ENCODE measurements at regions not wholly inside any gene's neighbourhood (a gene's known extent, or its start where the extent isn't known, plus 50 kb on each side); places are given as distances from the start of the nearest gene placed in this dataset.

DNA sequence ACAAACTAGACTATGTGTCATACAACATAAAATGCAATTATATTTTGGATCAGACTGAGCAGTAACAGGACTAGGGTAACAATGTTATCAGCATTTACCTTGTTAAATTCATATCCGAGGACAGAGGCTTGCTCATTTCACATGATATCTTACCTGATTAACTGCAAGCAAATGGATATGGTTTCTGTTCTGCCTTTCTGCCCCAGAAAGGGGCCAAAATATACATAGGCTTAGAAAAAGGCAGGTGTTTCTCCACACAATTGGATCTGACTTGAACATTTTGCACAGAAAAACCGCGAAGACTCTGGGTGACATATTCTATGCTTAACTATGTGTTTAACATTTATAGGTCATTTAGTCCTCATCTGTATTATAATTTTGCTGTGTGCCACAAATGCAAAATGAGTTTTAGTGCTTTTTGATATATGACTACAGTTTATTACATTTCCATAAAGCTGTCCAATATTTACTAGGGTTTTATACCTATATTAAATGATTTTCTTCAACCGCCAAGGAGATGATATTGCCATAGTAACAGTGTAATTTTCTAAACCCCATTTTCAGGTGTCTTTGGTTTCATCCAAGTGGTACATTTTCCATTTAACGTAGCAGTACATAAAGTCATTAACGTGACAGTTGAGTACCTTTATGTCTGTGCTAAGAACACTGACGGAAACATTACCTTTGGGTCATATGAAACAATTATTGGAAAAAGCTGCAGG is 249.3 kb upstream of the KRR1 start:
- no peak for DNase-seq (ENCODE audit: low read depth in 1 of 2, low spot score in 1 of 2)
- Histone ChIP-seq H3K4me3 (replicated peaks; ENCODE audit: insufficient read depth, low read length) (no peak overlapping the region), H3K27me3 (ENCODE audit: insufficient read depth, poor library complexity, severe bottlenecking) (peaks cover 3% of the 10 kb centered on the region), H3K27ac (replicated peaks) (no peak overlapping the region)
- TF ChIP-seq GABPA (IDR thresholded peaks at IDR 0.05; ENCODE audit: low read depth) = no peak
- TF ChIP-seq, protein P1, sequence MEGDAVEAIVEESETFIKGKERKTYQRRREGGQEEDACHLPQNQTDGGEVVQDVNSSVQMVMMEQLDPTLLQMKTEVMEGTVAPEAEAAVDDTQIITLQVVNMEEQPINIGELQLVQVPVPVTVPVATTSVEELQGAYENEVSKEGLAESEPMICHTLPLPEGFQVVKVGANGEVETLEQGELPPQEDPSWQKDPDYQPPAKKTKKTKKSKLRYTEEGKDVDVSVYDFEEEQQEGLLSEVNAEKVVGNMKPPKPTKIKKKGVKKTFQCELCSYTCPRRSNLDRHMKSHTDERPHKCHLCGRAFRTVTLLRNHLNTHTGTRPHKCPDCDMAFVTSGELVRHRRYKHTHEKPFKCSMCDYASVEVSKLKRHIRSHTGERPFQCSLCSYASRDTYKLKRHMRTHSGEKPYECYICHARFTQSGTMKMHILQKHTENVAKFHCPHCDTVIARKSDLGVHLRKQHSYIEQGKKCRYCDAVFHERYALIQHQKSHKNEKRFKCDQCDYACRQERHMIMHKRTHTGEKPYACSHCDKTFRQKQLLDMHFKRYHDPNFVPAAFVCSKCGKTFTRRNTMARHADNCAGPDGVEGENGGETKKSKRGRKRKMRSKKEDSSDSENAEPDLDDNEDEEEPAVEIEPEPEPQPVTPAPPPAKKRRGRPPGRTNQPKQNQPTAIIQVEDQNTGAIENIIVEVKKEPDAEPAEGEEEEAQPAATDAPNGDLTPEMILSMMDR (IDR thresholded peaks at IDR 0.05; ENCODE audit: insufficient read depth, low read length) = no peak
- no peak for TF ChIP-seq SPI1 (IDR thresholded peaks at IDR 0.05; ENCODE audit: borderline replicate concordance, low read depth)
- TF ChIP-seq, protein P2, sequence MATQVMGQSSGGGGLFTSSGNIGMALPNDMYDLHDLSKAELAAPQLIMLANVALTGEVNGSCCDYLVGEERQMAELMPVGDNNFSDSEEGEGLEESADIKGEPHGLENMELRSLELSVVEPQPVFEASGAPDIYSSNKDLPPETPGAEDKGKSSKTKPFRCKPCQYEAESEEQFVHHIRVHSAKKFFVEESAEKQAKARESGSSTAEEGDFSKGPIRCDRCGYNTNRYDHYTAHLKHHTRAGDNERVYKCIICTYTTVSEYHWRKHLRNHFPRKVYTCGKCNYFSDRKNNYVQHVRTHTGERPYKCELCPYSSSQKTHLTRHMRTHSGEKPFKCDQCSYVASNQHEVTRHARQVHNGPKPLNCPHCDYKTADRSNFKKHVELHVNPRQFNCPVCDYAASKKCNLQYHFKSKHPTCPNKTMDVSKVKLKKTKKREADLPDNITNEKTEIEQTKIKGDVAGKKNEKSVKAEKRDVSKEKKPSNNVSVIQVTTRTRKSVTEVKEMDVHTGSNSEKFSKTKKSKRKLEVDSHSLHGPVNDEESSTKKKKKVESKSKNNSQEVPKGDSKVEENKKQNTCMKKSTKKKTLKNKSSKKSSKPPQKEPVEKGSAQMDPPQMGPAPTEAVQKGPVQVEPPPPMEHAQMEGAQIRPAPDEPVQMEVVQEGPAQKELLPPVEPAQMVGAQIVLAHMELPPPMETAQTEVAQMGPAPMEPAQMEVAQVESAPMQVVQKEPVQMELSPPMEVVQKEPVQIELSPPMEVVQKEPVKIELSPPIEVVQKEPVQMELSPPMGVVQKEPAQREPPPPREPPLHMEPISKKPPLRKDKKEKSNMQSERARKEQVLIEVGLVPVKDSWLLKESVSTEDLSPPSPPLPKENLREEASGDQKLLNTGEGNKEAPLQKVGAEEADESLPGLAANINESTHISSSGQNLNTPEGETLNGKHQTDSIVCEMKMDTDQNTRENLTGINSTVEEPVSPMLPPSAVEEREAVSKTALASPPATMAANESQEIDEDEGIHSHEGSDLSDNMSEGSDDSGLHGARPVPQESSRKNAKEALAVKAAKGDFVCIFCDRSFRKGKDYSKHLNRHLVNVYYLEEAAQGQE (IDR thresholded peaks at IDR 0.05; ENCODE audit: insufficient replicate concordance, low read depth) = no peak
- TF ChIP-seq POLR2AphosphoS5 (IDR thresholded peaks at IDR 0.05; ENCODE audit: low read depth) = no peak

DNA sequence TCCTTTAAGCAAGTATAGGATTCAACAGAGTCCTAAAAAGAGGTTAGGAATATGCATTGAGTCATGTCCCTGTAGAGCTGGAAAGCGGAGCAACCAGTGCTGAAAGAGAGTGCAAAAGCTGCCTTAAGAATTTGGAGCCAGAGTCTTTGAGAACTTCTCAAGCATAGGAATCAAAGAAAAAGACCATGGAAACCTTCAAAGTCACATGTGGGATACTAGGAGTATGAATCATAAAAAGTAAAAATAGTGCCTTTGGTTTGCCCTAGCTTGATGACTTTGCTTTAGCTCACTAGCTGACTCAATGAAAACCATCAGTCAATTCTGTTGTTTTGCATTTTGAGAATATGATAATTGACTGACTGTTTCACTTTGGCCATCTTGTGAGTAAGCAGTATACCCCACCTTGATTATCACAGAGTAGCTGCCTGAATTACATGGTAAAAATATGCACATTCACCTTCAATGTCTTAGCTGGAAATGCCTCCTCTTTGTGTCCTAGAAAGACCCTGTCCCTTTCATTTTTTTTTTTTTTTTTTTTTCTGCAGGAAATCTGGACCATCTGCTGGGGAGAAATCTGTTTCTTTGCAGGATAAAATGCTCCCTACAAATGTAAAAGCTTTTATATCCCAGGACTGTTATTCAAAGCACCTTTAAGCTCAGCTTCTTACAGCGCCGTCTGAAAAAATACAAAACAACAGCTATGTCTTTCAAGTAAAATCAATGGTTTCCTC is 248.6 kb upstream of the KRR1 start:
- H3K27ac ChIP-seq (replicated peaks) = no peak overlapping the region
- TF ChIP-seq POLR2AphosphoS5 (IDR thresholded peaks at IDR 0.05; ENCODE audit: low read depth) (no peak), SPI1 (IDR thresholded peaks at IDR 0.05; ENCODE audit: borderline replicate concordance, low read depth) (no peak), GABPA (IDR thresholded peaks at IDR 0.05; ENCODE audit: low read depth) (no peak)
- TF ChIP-seq, protein P2 (IDR thresholded peaks at IDR 0.05; ENCODE audit: insufficient replicate concordance, low read depth) = no peak
- TF ChIP-seq, protein P1 (IDR thresholded peaks at IDR 0.05; ENCODE audit: insufficient read depth, low read length) = no peak
- peaks cover 3% of the 10 kb centered on the region for H3K27me3 ChIP-seq (ENCODE audit: insufficient read depth, poor library complexity, severe bottlenecking)
- DNase-seq (ENCODE audit: low read depth in 1 of 2, low spot score in 1 of 2) = no peak
- H3K4me3 ChIP-seq (replicated peaks; ENCODE audit: insufficient read depth, low read length) = no peak overlapping the region

DNA sequence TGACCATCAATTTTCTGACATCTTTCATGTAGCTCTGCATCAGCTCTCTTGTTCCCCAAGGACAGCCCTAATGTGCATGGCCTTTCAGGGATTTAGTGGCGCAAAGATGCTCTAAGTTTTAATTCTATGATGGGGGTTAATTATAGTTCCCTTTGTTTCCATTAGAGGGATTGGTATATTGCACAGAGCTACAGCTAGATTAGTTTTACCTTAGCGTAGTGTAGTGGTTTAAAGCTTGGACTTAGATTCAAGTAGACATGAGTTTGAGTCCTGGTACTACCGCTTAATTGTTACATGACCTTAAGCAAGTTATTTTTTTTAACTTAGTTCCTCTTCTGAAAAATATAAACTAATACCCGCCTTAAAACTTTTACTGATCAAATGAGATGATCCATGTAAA is 247.8 kb upstream of the KRR1 start:
- DNase-seq (ENCODE audit: low read depth in 1 of 2, low spot score in 1 of 2) = no peak
- no peak overlapping the region for H3K4me3 ChIP-seq (replicated peaks; ENCODE audit: insufficient read depth, low read length)
- TF ChIP-seq SPI1 (IDR thresholded peaks at IDR 0.05; ENCODE audit: borderline replicate concordance, low read depth) (no peak), GABPA (IDR thresholded peaks at IDR 0.05; ENCODE audit: low read depth) (no peak), POLR2AphosphoS5 (IDR thresholded peaks at IDR 0.05; ENCODE audit: low read depth) (no peak)
- TF ChIP-seq, protein P2 (IDR thresholded peaks at IDR 0.05; ENCODE audit: insufficient replicate concordance, low read depth) = no peak
- TF ChIP-seq, protein P1 (IDR thresholded peaks at IDR 0.05; ENCODE audit: insufficient read depth, low read length) = no peak
- peaks cover 3% of the 10 kb centered on the region for H3K27me3 ChIP-seq (ENCODE audit: insufficient read depth, poor library complexity, severe bottlenecking)
- no peak overlapping the region for H3K27ac ChIP-seq (replicated peaks)
